EH (cell line): ENCODE measurements at regions not wholly inside any gene's neighbourhood (a gene's known extent, or its start where the extent isn't known, plus 50 kb on each side); places are given as distances from the start of the nearest gene placed in this dataset.
A peak's percentile ranks its signal among the peaks of the same experiment; 100 is the strongest.
"Not testable (repeated sequence)": the region's sequence is repeated elsewhere in the genome, so short reads cannot be mapped to it uniquely, and the experiment has no call there.

ENCODE experiments used
- DNase-seq: peaks from one replicate; pipeline ENCODE4 v3.0.0-alpha.2; 2015; ENCODE audit warnings: low read depth

- peak; percentile 99 for DNase-seq
These were observed 78.0 kb upstream of the ADGRL1 start for GRCh38 chr19:14283813-14284520.

DNA sequence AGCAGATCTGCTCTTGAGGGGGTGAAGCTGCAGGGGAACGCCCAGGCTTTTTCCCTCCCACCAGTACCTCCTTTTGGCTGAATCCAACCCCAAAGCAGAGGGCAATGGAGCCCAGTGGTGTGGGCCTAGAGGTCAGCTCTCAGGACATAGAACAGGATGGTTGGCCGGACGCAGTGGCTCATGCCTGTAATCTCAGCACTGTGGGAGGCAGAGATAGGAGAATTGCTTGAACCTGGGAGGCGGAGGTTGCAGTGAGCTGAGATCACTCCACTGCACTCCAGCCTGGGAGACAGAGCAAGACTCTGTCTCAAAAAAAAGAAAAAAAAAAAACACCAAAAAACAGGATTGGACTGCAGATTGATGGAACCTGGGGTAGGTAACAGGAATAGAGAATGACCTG, 73.3 kb upstream of the ADGRL1 start:
- DNase-seq = not testable (repeated sequence)

DNA sequence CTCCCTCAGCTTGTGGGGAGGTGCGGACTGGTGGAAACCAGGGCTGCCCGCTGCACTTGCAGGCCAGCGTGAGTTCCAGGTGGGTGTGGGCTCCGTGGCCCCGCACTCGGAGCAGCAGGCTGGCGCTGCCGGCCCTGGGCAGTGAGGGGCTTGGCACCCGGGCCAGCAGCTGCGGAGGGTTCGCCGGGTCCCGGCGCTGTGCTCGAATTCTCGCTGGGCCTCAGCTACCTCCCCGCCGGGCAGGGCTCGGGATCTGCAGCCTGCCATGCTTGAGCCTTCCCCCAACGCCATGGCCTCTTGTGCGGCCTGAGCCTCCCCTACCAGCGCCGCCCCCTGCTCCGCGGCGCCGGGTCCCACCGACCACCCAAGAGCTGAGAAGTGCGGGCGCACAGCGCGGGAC, 71.6 kb upstream of the ADGRL1 start:
- no peak for DNase-seq

DNA sequence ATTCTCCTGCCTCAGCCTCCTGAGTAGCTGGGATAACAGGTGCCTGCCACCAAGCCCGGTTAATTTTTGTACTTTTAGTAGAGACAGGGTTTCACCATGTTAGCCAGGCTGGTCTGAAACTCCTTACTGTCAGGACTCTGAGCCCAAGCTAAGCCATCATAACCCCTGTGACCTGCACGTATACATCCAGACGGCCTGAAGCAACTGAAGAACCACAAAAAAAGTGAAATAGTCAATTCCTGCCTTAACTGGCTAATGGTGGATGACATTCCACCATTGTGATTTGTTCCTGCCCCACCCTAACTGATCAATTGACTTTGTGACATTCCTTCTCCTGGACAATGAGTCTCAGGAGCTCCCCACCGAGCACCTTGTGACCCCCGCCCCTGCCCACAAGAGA, 69.9 kb upstream of the ADGRL1 start:
- DNase-seq = not testable (repeated sequence)

GRCh38 chr19:14272623-14273022, 66.7 kb upstream of the ADGRL1 start:
- DNase-seq = no peak

DNA sequence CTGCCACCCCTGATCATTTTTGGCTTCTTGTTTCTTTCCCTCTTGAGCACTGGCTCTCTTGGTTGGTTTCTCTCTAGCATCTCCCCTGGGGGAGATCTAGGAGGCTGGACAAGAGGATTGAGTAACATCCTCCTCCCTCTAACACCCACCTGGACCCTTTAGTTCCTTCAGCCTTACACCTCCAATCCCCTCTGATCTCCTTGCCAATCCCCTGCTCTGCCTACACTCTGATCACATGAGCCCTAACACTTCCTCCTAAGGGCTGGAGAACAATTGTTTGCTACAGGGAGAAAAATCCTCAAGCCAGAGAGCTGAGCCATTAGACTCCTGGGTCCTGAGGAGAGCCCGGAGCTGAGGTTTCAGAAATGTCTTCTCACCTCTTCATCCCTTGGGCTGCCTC, 65.9 kb upstream of the ADGRL1 start:
- no peak for DNase-seq

- DNase-seq = not testable (repeated sequence)
These were observed 64.6 kb upstream of the ADGRL1 start for GRCh38 chr19:14270557-14270956.

DNA sequence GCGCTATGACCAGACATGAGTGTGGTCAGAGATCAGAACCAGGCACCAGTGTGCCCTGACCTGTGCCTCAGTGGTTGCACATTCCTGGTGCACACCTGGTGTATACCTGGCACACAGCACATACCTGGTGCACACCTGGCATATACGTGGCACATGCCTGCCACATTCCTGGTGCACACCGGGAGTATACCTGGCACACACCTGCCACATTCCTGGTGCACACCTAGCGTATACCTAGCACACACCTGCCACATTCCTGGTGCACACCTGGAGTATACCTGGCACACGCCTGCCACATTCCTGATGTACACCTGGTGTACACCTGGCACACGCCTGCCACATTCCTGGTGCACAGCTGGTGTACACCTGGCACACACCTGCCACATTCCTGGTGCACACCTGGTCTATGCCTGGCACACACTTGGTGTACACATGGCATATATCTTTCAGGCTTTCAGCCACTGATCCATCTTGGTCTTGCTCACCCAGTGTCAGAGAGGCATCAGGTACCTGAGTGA, 61.3 kb upstream of the ADGRL1 start:
- no peak for DNase-seq

GRCh38 chr19:14266208-14266607, 60.2 kb upstream of the ADGRL1 start:
- not testable (repeated sequence) for DNase-seq

GRCh38 chr19:14265290-14266036, 59.5 kb upstream of the ADGRL1 start:
- no peak for DNase-seq

DNA sequence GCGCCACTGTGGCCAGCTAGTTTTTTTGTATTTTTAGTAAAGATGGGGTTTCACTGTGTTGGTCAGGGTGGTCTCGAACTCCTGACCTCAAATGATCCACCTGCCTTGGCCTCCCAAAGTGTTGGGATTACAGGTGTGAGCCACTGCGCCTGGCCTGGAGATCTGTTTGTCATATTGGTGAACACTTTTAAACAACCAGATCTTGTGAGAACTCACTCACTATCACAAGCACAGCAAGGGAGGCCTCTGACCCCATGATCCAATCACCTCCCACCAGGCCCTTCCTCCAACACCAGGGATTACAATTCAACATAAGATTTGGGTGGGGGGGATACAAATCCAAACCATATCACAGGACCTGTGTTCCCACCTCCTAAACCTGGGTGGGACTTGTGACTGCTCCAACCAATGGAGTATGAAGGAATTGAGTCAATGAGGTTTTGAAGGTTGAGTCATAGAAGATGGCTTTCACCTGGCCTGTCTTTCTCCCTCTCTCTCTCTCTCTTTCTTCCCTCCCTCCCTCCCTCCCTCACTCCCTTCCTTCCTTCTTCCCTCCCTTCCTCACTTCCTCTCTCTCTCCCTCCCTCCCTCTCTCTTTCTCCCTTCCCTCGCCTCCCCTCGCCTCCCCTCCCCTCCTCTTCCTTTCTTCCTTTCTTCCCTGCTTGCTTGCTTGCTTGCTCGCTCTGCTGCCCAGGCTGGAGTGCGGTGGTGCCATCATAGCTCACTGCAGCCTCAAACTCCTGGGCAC, 50.1 kb upstream of the ADGRL1 start:
- DNase-seq = not testable (repeated sequence)
